GM23338 (cell line): ENCODE measurements at regions not wholly inside any gene's neighbourhood (a gene's known extent, or its start where the extent isn't known, plus 50 kb on each side); places are given as distances from the start of the nearest gene placed in this dataset.
A peak's percentile ranks its signal among the peaks of the same experiment; 100 is the strongest.

Experiments used
- ATAC-seq: fragments of 200-7000 bp; cut with Tn5 transposase; 3 replicates; pipeline ENCODE4 v1.9.1; 2020
- DNase-seq: peaks from one replicate; pipeline ENCODE4 v3.0.0-alpha.2; 2015; ENCODE audit warnings: low spot score
- H2AFZ ChIP-seq: fragments of 200-600 bp; sonication (generic); 2 replicates; pipeline ENCODE4 v1.8.0; 2016; ENCODE audit warnings: antibody characterized with exemption, mild to moderate bottlenecking, moderate library complexity
- H3F3A ChIP-seq: fragments of 200-600 bp; sonication (generic); replicated peaks from 2 replicates; pipeline ENCODE4 v1.8.0; 2017; ENCODE audit warnings: antibody characterized with exemption, mixed run types, low read depth
- H3K27ac ChIP-seq: fragments of 200-600 bp; sonication (generic); 2 replicates; pipeline ENCODE4 v1.6.1; 2016; ENCODE audit warnings: low read depth
- H3K27me3 ChIP-seq: fragments of 200-600 bp; sonication (generic); 2 replicates; pipeline ENCODE4 v1.8.0; 2016; ENCODE audit warnings: mild to moderate bottlenecking, mixed run types, moderate library complexity; ENCODE audit not compliant: insufficient read depth
- H3K36me3 ChIP-seq: fragments of 200-600 bp; sonication (generic); 2 replicates; pipeline ENCODE4 v1.8.0; 2016; ENCODE audit warnings: mild to moderate bottlenecking; ENCODE audit not compliant: insufficient read depth
- H3K4me1 ChIP-seq: fragments of 200-600 bp; sonication (generic); 2 replicates; pipeline ENCODE4 v1.8.0; 2016; ENCODE audit warnings: mild to moderate bottlenecking, moderate library complexity; ENCODE audit not compliant: insufficient read depth
- H3K4me2 ChIP-seq: fragments of 200-600 bp; sonication (generic); 2 replicates; pipeline ENCODE4 v1.7.1; 2017; ENCODE audit warnings: mixed run types
- H3K4me3 ChIP-seq: fragments of 200-600 bp; sonication (generic); 2 replicates; pipeline ENCODE4 v1.6.1; 2016; ENCODE audit warnings: mixed run types
- H3K79me2 ChIP-seq: fragments of 200-600 bp; sonication (generic); replicated peaks from 2 replicates; pipeline ENCODE4 v1.8.0; 2017; ENCODE audit warnings: mild to moderate bottlenecking; ENCODE audit not compliant: insufficient read depth
- H3K9me2 ChIP-seq: fragments of 200-600 bp; sonication (generic); 2 replicates; pipeline ENCODE4 v1.8.0; 2017; ENCODE audit not compliant: insufficient read depth
- H4K20me1 ChIP-seq: fragments of 200-600 bp; sonication (generic); replicated peaks from 2 replicates; pipeline ENCODE4 v1.8.0; 2017; ENCODE audit warnings: mild to moderate bottlenecking; ENCODE audit not compliant: insufficient read depth
- H3K27ac Mint-ChIP-seq: 2 replicates; pipeline ENCODE4 v1.8.0; 2020; ENCODE audit warnings: inconsistent platforms, mild to moderate bottlenecking, moderate library complexity, mixed read lengths
- H3K27me3 Mint-ChIP-seq: 3 replicates; pipeline ENCODE4 v1.8.0; 2022; ENCODE audit warnings: low read depth, mild to moderate bottlenecking, moderate library complexity, mixed read lengths, inconsistent platforms; ENCODE audit not compliant: insufficient read depth, poor library complexity
- H3K36me3 Mint-ChIP-seq: 3 replicates; pipeline ENCODE4 v1.8.0; 2021; ENCODE audit warnings: low read depth, mild to moderate bottlenecking, inconsistent platforms, moderate library complexity, mixed read lengths
- H3K4me1 Mint-ChIP-seq: 3 replicates; pipeline ENCODE4 v1.8.0; 2020; ENCODE audit warnings: mild to moderate bottlenecking, inconsistent platforms, mixed read lengths
- H3K4me3 Mint-ChIP-seq: 3 replicates; pipeline ENCODE4 v1.8.0; 2021; ENCODE audit warnings: moderate library complexity, mild to moderate bottlenecking, inconsistent platforms, mixed read lengths
- H3K9me3 Mint-ChIP-seq: 3 replicates; pipeline ENCODE4 v1.8.0; 2020; ENCODE audit warnings: moderate library complexity, mild to moderate bottlenecking, inconsistent platforms, mixed read lengths
- CTCF ChIP-seq, 2 experiments: fragments of 200-600 bp in 1 of 2; sonication (generic) in 1 of 2; conservative IDR thresholded peaks; 2 replicates each; pipeline versions ENCODE4 v1.5.1 to v1.6.1; 2016 to 2017; ENCODE audit warnings: antibody characterized with exemption in 2 of 2, low read depth in 2 of 2, mild to moderate bottlenecking in 2 of 2, moderate library complexity in 1 of 2
- ETS1 ChIP-seq: IDR thresholded peaks from 2 replicates; pipeline ENCODE4 v1.6.1; 2016; ENCODE audit warnings: antibody characterized with exemption
- EZH2phosphoT487 ChIP-seq: fragments of 200-600 bp; sonication (generic); IDR thresholded peaks from one replicate; pipeline ENCODE4 v1.8.1; 2018; ENCODE audit warnings: antibody characterized with exemption; ENCODE audit not compliant: unreplicated experiment
- JUNB ChIP-seq: IDR thresholded peaks from one replicate; pipeline ENCODE4 v1.6.1; 2016; ENCODE audit warnings: antibody characterized with exemption; ENCODE audit not compliant: unreplicated experiment
- NANOG ChIP-seq: IDR thresholded peaks from 2 replicates; pipeline ENCODE4 v1.6.1; 2016; ENCODE audit warnings: antibody characterized with exemption, borderline replicate concordance
- POLR2AphosphoS5 ChIP-seq: IDR thresholded peaks from 2 replicates; pipeline ENCODE4 v1.6.1; 2016; ENCODE audit warnings: antibody characterized with exemption, low read depth
- REST ChIP-seq: IDR thresholded peaks from one replicate; pipeline ENCODE4 v1.6.1; 2018; ENCODE audit warnings: antibody characterized with exemption; ENCODE audit not compliant: unreplicated experiment
- STAT1 ChIP-seq: IDR thresholded peaks from one replicate; pipeline ENCODE4 v1.6.1; 2016; ENCODE audit warnings: antibody characterized with exemption; ENCODE audit not compliant: unreplicated experiment
- ZNF114 ChIP-seq: fragments of 250-450 bp; sonication (Bioruptor Pico); IDR thresholded peaks from 2 replicates; pipeline ENCODE4 v1.5.0; 2020; ENCODE audit warnings: mild to moderate bottlenecking, moderate library complexity
- ZNF331 ChIP-seq: fragments of 250-450 bp; sonication (Bioruptor Pico); IDR thresholded peaks from 2 replicates; pipeline ENCODE4 v1.5.0; 2020; ENCODE audit warnings: low read depth, mild to moderate bottlenecking, moderate library complexity
- ZNF462 ChIP-seq: fragments of 250-450 bp; sonication (Bioruptor Pico); IDR thresholded peaks from 2 replicates; pipeline ENCODE4 v1.5.0; 2020; ENCODE audit warnings: mild to moderate bottlenecking, moderate library complexity

GRCh38 chr15:59886441-59886840 is 117.7 kb upstream of the FOXB1 start:
- Histone ChIP-seq H3K36me3 (no peaks in the 10 kb centered on the region), H4K20me1 (no peaks in the 10 kb centered on the region), H3K27ac (no peak overlapping the region), H3K79me2 (no peaks in the 10 kb centered on the region), H3K4me3 (no peak overlapping the region), H3K27me3 (no peaks in the 10 kb centered on the region), H3K9me2 (no peaks in the 10 kb centered on the region), H3K4me1 (peaks cover 13% of the 10 kb centered on the region), H3F3A (no peaks in the 10 kb centered on the region), H2AFZ (peak overlapping the region; percentile 88), H3K4me2 (no peak overlapping the region)
- no peak; the same call in 2 of the 3 replicates for ATAC-seq
- TF ChIP-seq NANOG, result no peak
- TF ChIP-seq EZH2phosphoT487, result no peak
- no peak for TF ChIP-seq ZNF114 (CRISPR knock-in tag)
- no peak for TF ChIP-seq ZNF462 (CRISPR knock-in tag)
- DNase-seq, result no peak
- Mint-ChIP-seq H3K4me1 (peaks cover 27% of the 10 kb centered on the region), H3K27ac (no peak overlapping the region), H3K36me3 (no peaks in the 10 kb centered on the region), H3K9me3 (no peaks in the 10 kb centered on the region), H3K27me3 (peaks cover 2% of the 10 kb centered on the region), H3K4me3 (no peak overlapping the region; the same call in 2 of the 3 replicates)

- Histone ChIP-seq H3K9me2 (no peaks in the 10 kb centered on the region), H3K4me3 (no peak overlapping the region), H3K27ac (no peak overlapping the region), H3F3A (no peaks in the 10 kb centered on the region), H3K79me2 (no peaks in the 10 kb centered on the region), H3K4me2 (no peak overlapping the region), H3K4me1 (peaks cover 13% of the 10 kb centered on the region), H2AFZ (peak overlapping the region; percentile 88), H3K27me3 (no peaks in the 10 kb centered on the region), H3K36me3 (no peaks in the 10 kb centered on the region), H4K20me1 (no peaks in the 10 kb centered on the region)
- Mint-ChIP-seq H3K27me3 (peaks cover 2% of the 10 kb centered on the region), H3K9me3 (no peaks in the 10 kb centered on the region), H3K36me3 (no peaks in the 10 kb centered on the region), H3K27ac (peak overlapping the region; percentile 63; the same call in 1 of the 2 replicates), H3K4me1 (peaks cover 27% of the 10 kb centered on the region), H3K4me3 (no peak overlapping the region)
- ATAC-seq (peak; percentile 68), DNase-seq (peak; percentile 3)
- no peak for TF ChIP-seq STAT1
- no peak for TF ChIP-seq REST
- no peak for TF ChIP-seq JUNB
- TF ChIP-seq CTCF (conservative IDR thresholded peaks at IDR 0.05; ENCODE audit: low read depth in 2 of 2), result no peak
- no peak for TF ChIP-seq ETS1
- no peak for TF ChIP-seq ZNF331 (CRISPR knock-in tag)
- no peak for TF ChIP-seq EZH2phosphoT487
- TF ChIP-seq POLR2AphosphoS5, result no peak
Measured at GRCh38 chr15:59885832-59886231, 118.3 kb upstream of the FOXB1 start.
